Stimulated activated CD4-positive, alpha-beta T cell treated with anti-CD3 and anti-CD28 coated beads, TNF-alpha, amount 100 ng/mL, for 4 hours (primary cell): ENCODE measurements at regions not wholly inside any gene's neighbourhood (a gene's known extent, or its start where the extent isn't known, plus 50 kb on each side); places are given as distances from the start of the nearest gene placed in this dataset.

Source experiments
- DNase-seq, 3 experiments: peaks; one replicate each; pipeline ENCODE4 v3.0.0-alpha.2; 2020; ENCODE audit warnings: low read depth in 3 of 3

GRCh38 chr15:96415513-96416217, 85.2 kb downstream of the NR2F2 start:
- DNase-seq, result no peak

GRCh38 chr15:96416218-96416933, 85.9 kb downstream of the NR2F2 start:
- no peak for DNase-seq

- no peak for DNase-seq
Observed at GRCh38 chr15:96416934-96417759, 86.6 kb downstream of the NR2F2 start.

GRCh38 chr15:96417760-96418130, 87.2 kb downstream of the NR2F2 start:
- DNase-seq, result no peak

GRCh38 chr15:96418146-96418545, 87.6 kb downstream of the NR2F2 start:
- no peak for DNase-seq

GRCh38 chr15:96421178-96421601, 90.7 kb downstream of the NR2F2 start:
- no peak for DNase-seq

GRCh38 chr15:96422125-96422524, 91.6 kb downstream of the NR2F2 start:
- no peak for DNase-seq

- no peak for DNase-seq
Observed at GRCh38 chr15:96424674-96425073, 94.2 kb downstream of the NR2F2 start.

- DNase-seq, result no peak
Observed at GRCh38 chr15:96428742-96429141, 98.2 kb downstream of the NR2F2 start.

GRCh38 chr15:96431786-96432185, 101.3 kb downstream of the NR2F2 start:
- DNase-seq, result no peak

- no peak for DNase-seq
Observed at GRCh38 chr15:96435022-96435421, 104.5 kb downstream of the NR2F2 start.

- no peak for DNase-seq
Observed at GRCh38 chr15:96435841-96436240, 105.3 kb downstream of the NR2F2 start.

GRCh38 chr15:96440978-96441377, 110.5 kb downstream of the NR2F2 start:
- no peak for DNase-seq

GRCh38 chr15:96442076-96442475, 111.6 kb downstream of the NR2F2 start:
- no peak for DNase-seq

GRCh38 chr15:96444865-96445264, 114.4 kb downstream of the NR2F2 start:
- no peak for DNase-seq

GRCh38 chr15:96448923-96449322, 118.4 kb downstream of the NR2F2 start:
- no peak for DNase-seq

GRCh38 chr15:96457841-96458240, 127.3 kb downstream of the NR2F2 start:
- DNase-seq, result no peak

GRCh38 chr15:96460106-96460505, 129.6 kb downstream of the NR2F2 start:
- DNase-seq, result no peak

- DNase-seq, result no peak
Observed at GRCh38 chr15:96462768-96463750, 132.6 kb downstream of the NR2F2 start.

GRCh38 chr15:96466389-96466947, 136.0 kb downstream of the NR2F2 start:
- DNase-seq, result no peak

GRCh38 chr15:96468036-96468435, 137.5 kb downstream of the NR2F2 start:
- DNase-seq, result no peak
